Panc1 (cell line): ENCODE measurements at regions not wholly inside any gene's neighbourhood (a gene's known extent, or its start where the extent isn't known, plus 50 kb on each side); places are given as distances from the start of the nearest gene placed in this dataset.

ENCODE experiments used
- ATAC-seq: fragments of 200-7000 bp; cut with Tn5 transposase; 2 replicates; pipeline ENCODE4 v1.9.1; 2020; ENCODE audit warnings: mild to moderate bottlenecking, moderate library complexity
- BruUV-seq: library from RNA; stranded (reverse); fragments of 400-500 nt; replicated peaks from 2 replicates; lab custom pipeline; 2021; lab: Mats Ljungman, UMichigan
- CTCF ChIA-PET: fragments of 300-600 bp; sonication (Branson Sonifier 250); formaldehyde crosslinking; loops from one replicate; lab custom pipeline; 2022; ENCODE audit warnings: antibody characterized with exemption; lab: Charles Lee
- POLR2A ChIA-PET: fragments of 300-600 bp; sonication (Branson Sonifier 250); formaldehyde crosslinking; loops from one replicate; lab custom pipeline; 2022; ENCODE audit warnings: antibody characterized with exemption; lab: Charles Lee
- DNase-seq: peaks from one replicate; pipeline ENCODE4 v3.0.0-alpha.2; 2010; ENCODE audit warnings: low read depth, low spot score
- H3K27ac ChIP-seq: 2 replicates; pipeline ENCODE4 v1.5.1; 2011; ENCODE audit warnings: mild to moderate bottlenecking, low read length, inconsistent platforms
- H3K27me3 ChIP-seq: fragments of 200-500 bp; sonication (Bioruptor generic); 2 replicates; pipeline ENCODE4 v1.6.0; 2014; ENCODE audit warnings: low read length, inconsistent platforms; ENCODE audit not compliant: control insufficient read depth, insufficient read depth
- H3K36me3 ChIP-seq: fragments of 200-500 bp; sonication (Bioruptor generic); 2 replicates; pipeline ENCODE4 v1.5.1; 2014; ENCODE audit warnings: inconsistent platforms, mild to moderate bottlenecking, low read length, moderate library complexity; ENCODE audit not compliant: control insufficient read depth, insufficient read depth
- H3K4me1 ChIP-seq: 2 replicates; pipeline ENCODE4 v1.5.1; 2011; ENCODE audit warnings: inconsistent platforms, mild to moderate bottlenecking, low read length, moderate library complexity; ENCODE audit not compliant: control insufficient read depth, insufficient read depth
- H3K4me3 ChIP-seq, 2 experiments: 2 replicates each; pipeline ENCODE4 v1.5.1; 2011 to 2012; ENCODE audit warnings: low read depth in 2 of 2, low read length in 2 of 2, mild to moderate bottlenecking in 2 of 2, inconsistent platforms in 1 of 2, moderate library complexity in 1 of 2
- H3K9me3 ChIP-seq: fragments of 200-500 bp; sonication (Bioruptor generic); 2 replicates; pipeline ENCODE4 v1.5.1; 2014; ENCODE audit warnings: low read depth, mild to moderate bottlenecking, inconsistent platforms, low read length, moderate library complexity; ENCODE audit not compliant: control insufficient read depth, insufficient read depth
- CTCF ChIP-seq: fragments of 450-650 bp; IDR thresholded peaks from 2 replicates; pipeline ENCODE4 v1.5.1; 2017; ENCODE audit warnings: mild to moderate bottlenecking
- POLR2AphosphoS5 ChIP-seq: IDR thresholded peaks from 2 replicates; pipeline ENCODE4 v1.6.1; 2012; ENCODE audit warnings: mild to moderate bottlenecking, low read depth, low read length, moderate library complexity
- SIN3A ChIP-seq: IDR thresholded peaks from 2 replicates; pipeline ENCODE4 v1.6.1; 2012; ENCODE audit warnings: low read depth, mild to moderate bottlenecking, low read length, moderate library complexity, borderline replicate concordance; ENCODE audit not compliant: insufficient read depth
- TCF7L2 ChIP-seq: IDR thresholded peaks from 2 replicates; pipeline ENCODE4 v1.6.1; 2011; ENCODE audit warnings: mild to moderate bottlenecking, low read depth, low read length, inconsistent platforms
- in situ Hi-C: cut with HindIII; loops from 2 replicates; pipeline ENCODE4 v1.10.0; 2016; ENCODE audit warnings: low sequenced_read_pairs, low pct_unique_long_range_greater_than_20kb
- intact Hi-C: fragments of 100-400 bp; cut with micrococcal nuclease; formaldehyde crosslinking; loops from one replicate; pipeline ENCODE4 v1.10.0; 2022; ENCODE audit not compliant: unreplicated experiment
- TF ChIP-seq, protein P1 (sequence below), 2 experiments: IDR thresholded peaks; 2 replicates each; pipeline ENCODE4 v1.6.1; 2011 to 2012; ENCODE audit warnings: low read depth in 2 of 2, control low read depth in 1 of 2, low read length in 1 of 2, mild to moderate bottlenecking in 1 of 2, moderate library complexity in 1 of 2; ENCODE audit not compliant: insufficient read depth in 1 of 2

GRCh38 chr3:109696932-109697331 is 359.6 kb upstream of the DPPA4 start:
- Histone ChIP-seq H3K36me3 (no peaks in the 10 kb centered on the region), H3K4me3 (no peak overlapping the region), H3K9me3 (0 out of 2 replicates have a peak, but pooled peaks cover 5% of the 10 kb centered on the region), H3K27ac (no peak overlapping the region), H3K27me3 (no peaks in the 10 kb centered on the region), H3K4me1 (no peaks in the 10 kb centered on the region)
- intact Hi-C loops (no loop called here), in situ Hi-C loops (no loop called here)
- ATAC-seq (no peak), DNase-seq (no peak)
- no TSS peak for BruUV-seq
- TF ChIP-seq, protein P1, sequence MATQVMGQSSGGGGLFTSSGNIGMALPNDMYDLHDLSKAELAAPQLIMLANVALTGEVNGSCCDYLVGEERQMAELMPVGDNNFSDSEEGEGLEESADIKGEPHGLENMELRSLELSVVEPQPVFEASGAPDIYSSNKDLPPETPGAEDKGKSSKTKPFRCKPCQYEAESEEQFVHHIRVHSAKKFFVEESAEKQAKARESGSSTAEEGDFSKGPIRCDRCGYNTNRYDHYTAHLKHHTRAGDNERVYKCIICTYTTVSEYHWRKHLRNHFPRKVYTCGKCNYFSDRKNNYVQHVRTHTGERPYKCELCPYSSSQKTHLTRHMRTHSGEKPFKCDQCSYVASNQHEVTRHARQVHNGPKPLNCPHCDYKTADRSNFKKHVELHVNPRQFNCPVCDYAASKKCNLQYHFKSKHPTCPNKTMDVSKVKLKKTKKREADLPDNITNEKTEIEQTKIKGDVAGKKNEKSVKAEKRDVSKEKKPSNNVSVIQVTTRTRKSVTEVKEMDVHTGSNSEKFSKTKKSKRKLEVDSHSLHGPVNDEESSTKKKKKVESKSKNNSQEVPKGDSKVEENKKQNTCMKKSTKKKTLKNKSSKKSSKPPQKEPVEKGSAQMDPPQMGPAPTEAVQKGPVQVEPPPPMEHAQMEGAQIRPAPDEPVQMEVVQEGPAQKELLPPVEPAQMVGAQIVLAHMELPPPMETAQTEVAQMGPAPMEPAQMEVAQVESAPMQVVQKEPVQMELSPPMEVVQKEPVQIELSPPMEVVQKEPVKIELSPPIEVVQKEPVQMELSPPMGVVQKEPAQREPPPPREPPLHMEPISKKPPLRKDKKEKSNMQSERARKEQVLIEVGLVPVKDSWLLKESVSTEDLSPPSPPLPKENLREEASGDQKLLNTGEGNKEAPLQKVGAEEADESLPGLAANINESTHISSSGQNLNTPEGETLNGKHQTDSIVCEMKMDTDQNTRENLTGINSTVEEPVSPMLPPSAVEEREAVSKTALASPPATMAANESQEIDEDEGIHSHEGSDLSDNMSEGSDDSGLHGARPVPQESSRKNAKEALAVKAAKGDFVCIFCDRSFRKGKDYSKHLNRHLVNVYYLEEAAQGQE (IDR thresholded peaks at IDR 0.05; ENCODE audit: insufficient read depth in 1 of 2, low read depth in 2 of 2, low read length in 1 of 2) = no peak
- TF ChIP-seq SIN3A (no peak), CTCF (no peak; the same call in 1 of the 2 replicates), POLR2AphosphoS5 (no peak), TCF7L2 (no peak)
- POLR2A ChIA-PET = no interaction called here
- CTCF ChIA-PET = no interaction called here

- intact Hi-C loops = no loop called here
- TF ChIP-seq SIN3A = no peak
- no peak for TF ChIP-seq CTCF
- TF ChIP-seq, protein P1 (IDR thresholded peaks at IDR 0.05; ENCODE audit: insufficient read depth in 1 of 2, low read depth in 2 of 2, low read length in 1 of 2) = no peak
- no peak for TF ChIP-seq POLR2AphosphoS5
- TF ChIP-seq TCF7L2 = no peak
- in situ Hi-C loops = no loop called here
- DNase-seq = no peak
- no peak for ATAC-seq
- no peaks in the 10 kb centered on the region for H3K4me1 ChIP-seq
- H3K27me3 ChIP-seq = no peaks in the 10 kb centered on the region
- H3K4me3 ChIP-seq = no peak overlapping the region
- no peaks in the 10 kb centered on the region for H3K36me3 ChIP-seq
- H3K27ac ChIP-seq = no peak overlapping the region
- ChIA-PET POLR2A (no interaction called here), CTCF (no interaction called here)
- H3K9me3 ChIP-seq = no peaks in the 10 kb centered on the region
- BruUV-seq = no TSS peak
Measured at GRCh38 chr3:109702252-109702651, 364.9 kb upstream of the DPPA4 start.
